NCI-H82 treated with DMSO at 0.1 percent for 48 hours (cell line): ENCODE measurements at regions not wholly inside any gene's neighbourhood (a gene's known extent, or its start where the extent isn't known, plus 50 kb on each side); places are given as distances from the start of the nearest gene placed in this dataset.

Experiments used
- DNase-seq: peaks from one replicate; lab custom pipeline; 2025; ENCODE audit not compliant: unreplicated experiment; lab: John Stamatoyannopoulos, UW

DNA sequence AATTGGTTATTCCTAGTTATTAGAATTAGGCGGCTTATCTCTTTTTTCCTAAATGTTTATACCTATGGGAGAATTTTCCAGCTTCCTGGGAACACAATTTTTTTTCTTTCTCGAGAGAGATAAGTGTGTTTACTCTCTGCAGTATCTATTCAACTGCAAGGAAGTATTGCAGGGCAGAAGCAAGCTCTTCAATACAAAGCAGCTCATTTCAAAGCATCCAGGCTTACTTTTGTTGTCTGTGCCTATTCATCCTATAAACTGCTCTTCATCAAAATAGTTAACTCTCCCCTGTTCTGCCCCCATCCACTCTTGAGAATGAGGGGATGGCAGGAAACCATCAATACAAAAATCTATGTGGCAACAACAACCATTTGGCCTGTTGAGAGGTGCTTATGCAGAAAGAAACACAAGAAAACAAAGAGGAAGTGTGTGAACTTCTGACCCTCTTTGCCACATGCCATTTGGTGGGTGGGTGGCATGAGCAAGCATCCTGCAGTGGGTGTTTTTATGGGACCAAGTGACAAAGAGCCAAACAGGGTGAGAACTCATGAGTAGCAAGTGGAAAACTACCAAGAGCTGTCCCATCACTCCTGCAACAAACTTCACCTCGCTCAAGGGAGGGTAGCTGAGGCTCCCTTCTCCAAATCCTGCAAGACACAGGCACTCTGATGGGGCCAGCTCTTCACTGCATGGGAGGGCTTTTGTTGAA is 50.6 kb upstream of the MRPS6 start:
- no peak for DNase-seq

DNA sequence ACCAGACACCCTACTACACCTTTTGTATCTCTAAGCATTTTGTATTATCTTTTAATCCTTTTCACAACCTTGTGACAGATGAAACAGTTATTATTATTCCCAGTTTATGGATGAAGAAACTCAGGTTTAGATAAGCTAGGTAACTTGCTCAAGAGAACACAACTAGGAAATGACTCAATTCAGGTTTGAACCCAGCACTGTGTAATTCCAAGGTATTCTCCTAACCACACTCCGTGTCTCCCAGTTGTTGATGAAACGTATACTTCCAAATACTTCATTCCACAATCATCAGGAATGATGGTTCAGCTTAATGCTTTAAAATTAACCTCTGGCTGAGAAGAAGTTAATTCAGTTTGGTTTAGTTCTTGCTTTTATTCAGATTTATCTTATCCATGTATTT is 51.7 kb upstream of the MRPS6 start:
- DNase-seq: no peak

DNA sequence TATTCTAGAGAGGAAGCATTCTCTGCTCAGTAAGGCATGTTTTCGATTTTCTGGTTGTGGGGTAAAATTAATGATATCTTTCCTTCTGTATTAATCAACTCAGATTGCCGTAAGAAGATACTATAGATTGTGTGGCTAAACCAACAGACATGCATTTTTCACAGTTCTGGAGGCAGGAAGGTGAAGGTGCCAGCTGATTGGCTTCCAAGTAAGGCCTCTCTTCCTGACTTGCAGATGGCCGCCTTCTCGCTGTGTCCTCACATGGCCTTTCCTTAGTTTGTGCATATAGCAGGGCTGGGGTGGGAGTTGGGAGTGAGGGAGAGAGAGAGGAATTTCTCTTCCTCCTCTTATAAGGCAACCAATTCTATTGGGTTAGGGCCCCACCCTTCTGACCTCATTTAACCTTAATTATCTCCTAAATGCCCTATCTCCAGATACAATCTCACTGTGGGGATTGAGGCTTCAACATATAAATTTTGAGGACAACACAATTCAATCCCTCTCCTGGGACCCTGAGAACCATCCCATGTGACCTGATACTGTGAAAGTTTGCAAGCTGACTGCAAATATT is 52.3 kb upstream of the MRPS6 start:
- no peak for DNase-seq

DNA sequence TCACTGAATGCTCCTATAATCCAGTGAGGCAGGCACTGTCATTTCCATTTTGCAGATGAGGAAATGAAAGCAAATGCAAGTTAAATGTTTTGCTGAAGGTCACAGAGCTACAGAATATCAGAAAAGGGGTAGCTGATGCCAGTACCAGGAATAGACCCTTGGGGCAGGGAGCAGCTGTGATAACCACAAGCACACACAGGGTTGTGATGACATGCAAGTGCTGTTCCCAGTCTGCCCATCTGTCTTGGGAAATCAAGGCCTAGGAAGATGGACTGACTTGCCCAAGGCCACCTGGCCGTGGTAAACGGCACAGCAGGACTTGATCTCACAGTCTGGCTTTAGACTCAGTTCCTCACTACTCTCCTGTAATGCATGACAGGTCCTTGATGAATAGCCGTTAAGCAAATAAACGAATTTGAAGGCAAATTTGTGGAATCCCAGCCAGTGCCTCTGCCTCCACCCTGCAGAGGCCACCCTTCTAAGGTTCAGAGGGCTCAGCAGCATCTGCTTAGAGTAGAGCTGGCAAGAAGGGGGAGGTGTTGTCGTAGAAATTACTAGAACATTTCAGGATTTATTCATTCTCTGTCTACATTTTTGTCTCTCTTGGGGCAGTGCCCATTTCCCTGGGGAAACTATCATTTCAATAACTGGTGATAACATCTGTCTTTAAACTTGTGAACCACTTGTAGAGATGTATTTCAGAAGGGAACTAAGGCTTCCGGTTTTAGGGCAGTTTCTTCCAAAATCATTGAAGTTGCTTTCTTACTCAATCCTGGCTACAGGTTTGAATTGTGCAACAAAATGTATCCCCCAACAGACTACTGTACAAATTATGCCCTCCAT is 53.2 kb upstream of the MRPS6 start:
- DNase-seq: no peak

DNA sequence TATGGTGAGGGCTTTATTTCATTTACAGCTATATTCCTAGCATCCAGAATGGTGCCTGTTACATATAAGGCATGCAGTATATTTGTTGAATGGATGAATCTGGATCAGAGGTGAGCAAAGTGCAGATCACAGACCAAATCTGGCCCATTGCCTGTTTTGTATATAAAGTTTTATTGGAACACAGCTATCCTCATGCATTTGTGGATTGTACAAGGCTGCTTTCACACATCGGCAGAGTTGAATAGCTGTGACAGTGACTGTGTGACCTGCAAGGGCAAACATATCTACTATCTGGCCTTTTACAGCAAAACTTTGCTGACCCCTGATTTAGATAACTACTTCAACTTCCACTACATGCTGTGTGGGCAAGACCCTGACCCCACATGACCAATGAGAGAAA is 54.0 kb upstream of the MRPS6 start:
- DNase-seq: no peak

DNA sequence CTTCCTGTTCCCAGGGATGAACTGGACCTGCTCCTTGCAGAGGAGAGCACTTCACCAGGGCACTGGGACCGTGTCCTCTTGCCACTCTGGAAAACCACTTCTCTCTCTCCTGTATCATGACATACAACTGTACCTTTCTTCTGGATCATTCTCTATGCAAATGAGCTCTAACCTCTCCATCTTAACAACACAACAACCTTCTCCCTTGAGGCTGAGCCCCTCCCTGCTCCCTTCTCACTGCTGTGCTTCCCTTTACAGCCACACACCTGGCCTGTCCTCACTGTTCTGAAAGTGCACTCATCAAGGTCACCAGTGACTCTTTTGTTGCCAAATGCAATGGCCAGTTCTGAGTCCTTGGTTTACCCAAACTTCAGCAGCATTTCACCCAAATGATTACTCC is 54.5 kb upstream of the MRPS6 start:
- no peak for DNase-seq

DNA sequence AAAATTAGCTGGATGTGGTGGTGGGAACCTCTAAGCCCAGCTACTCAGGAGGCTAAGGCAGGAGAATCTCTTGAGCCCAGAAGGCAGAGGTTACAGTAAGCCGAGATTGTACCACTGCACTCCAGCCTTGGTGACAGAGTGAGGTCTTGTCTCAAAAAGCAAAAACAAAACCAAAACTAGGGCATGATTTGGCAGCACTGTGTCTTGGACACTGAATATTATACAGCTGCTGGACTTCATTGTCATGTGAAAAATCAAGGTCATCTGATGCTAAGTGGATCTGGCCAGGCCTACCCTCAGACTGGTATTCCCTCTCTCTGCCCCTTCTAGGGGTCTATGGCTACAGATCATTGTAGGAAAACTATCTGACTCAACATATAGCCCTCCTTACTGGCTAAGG is 55.2 kb upstream of the MRPS6 start:
- DNase-seq: no peak

DNA sequence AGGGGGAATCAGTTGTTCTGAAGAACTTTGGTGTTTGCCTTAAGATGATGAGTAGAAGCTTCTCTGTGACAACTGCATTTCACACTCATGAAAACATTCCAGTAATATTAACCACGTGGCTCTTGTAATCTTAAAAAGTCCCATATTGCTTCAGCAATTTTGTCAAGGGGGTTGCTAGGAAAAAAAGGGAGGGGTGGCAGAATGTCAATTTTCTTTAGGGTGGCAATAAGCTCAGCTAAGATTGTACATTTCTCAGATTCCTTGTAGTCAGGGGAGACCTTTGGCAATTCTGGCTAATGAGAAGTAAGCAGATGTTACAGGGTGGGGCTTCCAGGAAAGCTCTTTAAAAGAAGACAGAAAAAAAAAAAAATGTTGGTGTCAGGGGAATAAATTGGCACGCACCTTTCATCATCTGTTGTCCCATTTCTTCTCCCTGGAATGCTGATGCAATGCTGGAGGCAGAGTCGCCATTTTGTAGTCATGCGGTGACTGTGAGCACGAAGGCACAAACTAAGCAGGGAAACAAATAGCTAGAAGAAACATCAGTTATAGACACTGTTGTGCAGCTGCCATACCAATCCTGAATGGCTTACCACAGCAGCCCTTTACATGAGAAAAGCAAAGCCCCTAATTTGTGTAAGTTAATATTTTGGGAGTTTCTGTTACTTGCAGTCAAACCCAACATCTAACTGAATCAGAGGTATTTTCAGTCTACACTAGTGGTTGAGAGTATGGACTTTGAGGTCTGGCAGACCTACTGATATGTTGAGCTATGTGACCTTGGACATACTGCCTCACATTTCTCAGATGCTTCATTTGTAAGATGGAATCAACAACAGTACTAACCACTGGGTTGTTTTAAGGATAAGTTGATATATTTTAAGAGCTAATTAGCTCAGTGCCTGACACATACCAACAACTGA is 56.1 kb upstream of the MRPS6 start:
- DNase-seq: no peak

DNA sequence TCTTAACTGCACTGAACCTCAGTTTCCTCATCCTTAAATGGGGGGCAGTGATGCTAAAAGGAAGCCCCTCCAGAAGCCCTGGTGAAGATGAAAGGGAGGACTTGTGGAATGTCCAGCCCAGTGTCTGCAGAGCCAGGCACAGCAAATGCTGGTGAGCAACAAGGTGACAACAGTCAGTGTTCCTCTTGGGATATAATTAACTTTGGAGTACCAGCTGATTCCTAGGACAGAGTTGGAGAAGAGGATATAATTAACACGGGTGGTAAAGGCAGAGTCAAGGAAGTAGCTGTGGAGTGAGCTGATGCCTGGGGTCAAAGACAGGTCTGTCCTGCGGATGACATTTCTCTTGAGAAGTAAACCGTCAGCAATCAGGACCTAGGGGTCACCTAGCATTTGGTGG is 60.7 kb upstream of the MRPS6 start:
- no peak for DNase-seq

DNA sequence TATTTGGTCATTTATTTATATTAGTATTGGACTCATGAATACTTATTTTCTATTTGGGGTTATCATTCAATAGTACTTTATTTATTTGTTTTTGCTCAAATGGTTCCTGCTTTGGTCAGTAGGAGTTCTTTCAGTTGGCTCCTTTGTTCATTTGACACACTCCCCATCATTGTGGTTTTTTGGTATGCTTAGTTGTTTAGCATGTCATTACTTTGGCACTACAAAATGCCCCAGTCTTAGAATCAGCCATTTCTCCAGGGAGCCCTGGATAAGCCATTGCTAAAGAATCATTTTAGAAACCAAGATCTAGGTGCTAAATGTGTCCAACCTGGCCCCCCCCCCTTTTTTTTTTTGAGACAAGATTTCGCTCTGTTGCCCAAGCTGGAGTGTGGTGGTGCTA is 61.7 kb upstream of the MRPS6 start:
- DNase-seq: no peak

DNA sequence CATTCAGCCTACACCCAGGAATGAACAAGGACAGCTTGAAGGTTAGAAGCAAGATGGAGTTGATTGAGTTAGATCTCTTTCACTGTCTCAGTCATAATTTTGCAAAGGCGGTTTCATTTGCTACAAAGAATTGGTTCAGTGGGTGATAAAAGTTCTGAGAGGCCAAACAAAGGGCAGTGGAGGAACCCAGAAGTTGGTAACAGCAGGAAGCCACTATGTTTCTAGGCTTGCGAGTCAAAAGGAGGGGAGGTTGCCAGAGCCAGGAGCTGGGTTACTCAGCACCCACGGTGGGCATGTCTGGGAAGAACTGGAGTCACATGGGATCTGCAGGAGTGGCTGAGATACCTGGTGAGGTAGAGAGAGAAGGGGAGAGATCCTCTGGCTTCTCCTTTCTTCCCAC is 64.2 kb upstream of the MRPS6 start:
- no peak for DNase-seq

DNA sequence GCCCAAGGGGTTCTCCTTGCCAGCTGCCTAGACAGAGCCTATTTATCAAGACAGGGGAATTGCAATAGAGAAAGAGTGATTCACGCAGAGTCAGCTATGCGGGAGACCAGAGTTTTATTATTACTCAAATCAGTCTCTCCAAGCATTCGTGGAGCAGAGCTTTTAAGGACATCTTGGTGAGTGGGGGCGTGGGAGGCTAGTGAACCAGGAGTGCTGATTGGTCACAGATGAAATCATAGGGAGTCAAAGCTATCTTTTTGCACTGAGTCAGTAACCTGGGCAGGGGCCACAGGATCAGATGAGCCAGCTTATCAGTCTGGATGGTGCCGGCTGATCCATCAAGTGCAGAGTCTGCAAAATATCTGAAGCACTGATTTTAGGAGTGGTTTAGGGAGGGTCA is 64.8 kb upstream of the MRPS6 start:
- no peak for DNase-seq

DNA sequence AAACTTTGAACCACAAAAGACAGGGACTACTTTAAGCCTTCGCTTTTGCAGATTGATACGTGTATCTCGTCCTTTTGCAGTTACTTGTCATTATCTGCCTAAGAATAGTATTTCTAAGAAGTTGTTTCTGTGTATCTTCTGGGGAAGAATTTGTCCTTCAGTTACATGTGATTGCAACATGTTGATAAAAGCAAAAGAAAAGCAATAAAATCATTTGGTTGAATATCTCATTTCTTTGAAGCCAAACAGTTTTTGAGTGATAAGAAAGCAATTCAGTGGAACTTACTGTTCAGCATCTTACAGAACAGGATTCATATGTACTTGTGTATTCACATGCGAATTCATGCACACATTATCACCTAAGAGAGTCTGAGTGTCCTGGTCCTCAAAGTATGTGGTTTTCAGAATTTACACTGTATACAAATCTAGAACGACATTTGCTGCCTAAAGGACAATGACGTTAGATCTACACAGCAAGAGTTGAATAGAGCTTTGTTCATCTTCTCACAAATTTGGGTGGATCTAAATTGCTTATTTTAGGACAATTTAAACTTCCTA is 66.7 kb upstream of the MRPS6 start:
- DNase-seq: no peak

DNA sequence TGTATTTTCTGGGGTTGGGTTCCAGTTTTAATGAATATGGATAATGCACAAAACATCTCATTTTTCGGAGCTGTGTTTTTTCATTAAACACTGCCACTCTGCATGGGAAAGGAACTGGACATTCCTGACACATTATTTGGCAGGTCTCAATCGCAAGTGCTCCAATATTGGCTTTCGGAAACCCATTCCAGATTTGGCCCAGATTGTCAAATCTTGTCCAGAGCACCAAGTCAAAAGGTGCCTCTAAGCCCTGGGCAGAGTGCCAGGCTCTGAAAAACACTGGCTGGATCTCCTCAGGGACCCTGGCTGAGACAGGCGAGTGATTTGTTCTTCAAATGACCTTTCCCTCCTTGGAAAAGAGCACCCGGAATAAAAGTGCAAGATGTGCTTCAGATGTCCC is 68.4 kb upstream of the MRPS6 start:
- no peak for DNase-seq

DNA sequence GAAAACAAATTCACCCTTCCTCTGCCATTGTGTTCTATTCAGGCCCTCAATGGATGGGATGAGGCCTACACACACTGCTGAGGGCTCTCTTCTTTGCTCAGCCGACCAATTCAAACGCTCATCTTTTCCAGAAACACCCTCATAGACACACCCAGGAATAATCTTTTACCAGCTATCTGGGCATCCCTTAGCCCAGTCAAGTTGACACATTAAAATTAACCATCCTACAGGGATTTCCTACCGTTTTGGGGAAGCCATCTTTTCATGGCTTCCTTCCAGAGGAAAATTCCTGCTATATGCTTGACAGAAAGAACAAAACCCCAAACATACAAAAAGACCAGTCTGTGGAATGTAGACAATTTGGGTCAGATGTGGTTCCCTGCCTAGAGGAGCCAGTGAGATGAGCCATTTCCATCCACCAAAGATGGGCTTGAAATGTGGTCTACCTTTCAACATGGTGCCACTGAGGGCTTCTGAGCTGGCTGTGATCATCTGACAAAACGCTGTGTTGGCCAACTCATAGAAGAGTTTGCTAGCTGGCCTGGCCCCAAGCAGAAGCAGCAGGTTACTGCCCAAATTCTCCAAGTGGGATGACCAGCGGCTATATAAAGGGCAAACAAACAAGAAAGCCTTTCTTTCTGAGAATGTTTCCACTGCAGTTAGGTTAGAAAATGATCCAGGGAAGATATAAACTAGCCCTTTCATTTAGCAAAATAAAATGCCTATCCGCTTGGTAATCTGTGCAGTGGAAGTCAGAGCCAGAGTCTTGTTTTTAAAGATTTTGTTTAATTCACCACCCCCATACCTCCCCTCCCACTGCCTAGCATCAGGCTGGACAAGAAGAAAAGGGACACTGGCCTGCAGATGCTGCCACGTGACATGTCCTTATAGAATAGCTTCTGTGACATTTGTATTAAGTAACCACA is 69.1 kb upstream of the MRPS6 start:
- no peak for DNase-seq

DNA sequence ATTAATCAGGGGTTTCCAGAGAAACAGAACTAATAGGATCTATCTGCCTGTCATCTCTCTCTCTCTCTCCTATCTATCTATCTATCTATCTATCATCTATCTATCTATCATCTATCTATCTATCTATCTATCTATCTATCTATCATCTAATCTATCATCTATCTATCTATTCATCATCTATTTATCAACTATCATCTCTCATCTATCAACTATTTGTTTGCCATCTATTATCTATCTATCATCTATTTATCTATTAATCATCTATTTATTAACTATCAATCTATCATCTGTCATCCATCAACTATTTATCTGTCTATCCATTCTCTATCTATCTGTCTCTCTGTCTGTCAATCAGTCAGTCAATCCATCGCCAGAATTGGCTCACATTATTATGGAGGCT is 70.0 kb upstream of the MRPS6 start:
- no peak for DNase-seq

DNA sequence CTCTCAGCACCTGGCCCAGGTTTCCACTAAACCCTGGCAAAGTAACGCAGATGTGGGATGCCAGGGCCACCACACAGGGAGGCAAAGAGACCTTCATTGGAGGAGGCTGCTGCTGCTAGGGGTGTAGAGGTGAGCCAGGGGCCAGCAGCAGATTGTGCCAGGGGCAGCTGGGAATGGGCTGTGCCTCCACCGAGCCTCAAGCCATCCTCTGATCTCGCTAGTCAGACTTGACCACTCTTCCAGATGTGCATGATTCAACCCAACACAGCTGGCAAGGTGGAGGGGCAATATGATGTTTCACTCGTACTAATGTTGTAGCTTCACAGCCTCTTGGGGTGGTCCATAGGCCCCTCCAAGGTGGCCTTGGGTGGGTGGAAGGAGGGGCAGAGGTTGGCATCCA is 73.0 kb upstream of the MRPS6 start:
- DNase-seq: no peak

DNA sequence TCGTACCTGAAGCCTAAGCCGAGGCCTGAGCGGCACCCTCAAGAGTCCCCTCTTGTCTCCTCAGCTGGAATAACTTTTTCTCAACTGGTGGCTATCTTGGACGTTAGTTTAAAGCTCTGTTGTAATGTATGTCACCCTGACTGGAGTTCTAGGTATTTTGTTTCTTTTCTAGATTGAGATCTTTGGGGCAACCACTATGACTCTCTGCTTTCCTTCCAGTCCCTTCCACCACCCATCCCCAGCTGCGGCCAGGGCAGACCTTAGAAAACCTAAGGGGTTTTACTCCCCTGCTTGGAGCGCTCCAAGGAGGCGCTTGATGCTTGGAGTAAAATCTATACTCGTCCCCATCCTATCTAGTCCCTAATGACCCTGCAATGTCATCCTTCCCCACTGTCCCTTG is 74.6 kb upstream of the MRPS6 start:
- DNase-seq: no peak

DNA sequence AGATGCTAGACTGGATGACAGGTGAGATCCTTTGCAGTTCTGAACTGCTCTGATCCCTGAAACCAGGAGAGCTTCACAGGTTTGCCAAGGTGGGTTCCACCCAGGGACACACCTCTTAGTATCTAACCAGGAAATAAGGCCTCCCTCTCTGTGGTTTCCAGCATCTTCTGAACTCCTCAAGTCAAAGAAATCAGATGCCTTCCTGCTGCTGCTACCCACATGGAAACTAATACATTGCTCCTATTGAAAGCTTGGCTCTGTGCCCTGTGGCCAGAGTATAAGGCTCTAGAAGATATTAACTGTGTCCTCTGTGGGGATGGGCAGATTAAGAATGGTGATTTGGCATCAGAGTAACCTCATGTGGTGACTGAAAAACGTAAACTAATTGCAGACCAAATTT is 75.0 kb upstream of the MRPS6 start:
- no peak for DNase-seq

DNA sequence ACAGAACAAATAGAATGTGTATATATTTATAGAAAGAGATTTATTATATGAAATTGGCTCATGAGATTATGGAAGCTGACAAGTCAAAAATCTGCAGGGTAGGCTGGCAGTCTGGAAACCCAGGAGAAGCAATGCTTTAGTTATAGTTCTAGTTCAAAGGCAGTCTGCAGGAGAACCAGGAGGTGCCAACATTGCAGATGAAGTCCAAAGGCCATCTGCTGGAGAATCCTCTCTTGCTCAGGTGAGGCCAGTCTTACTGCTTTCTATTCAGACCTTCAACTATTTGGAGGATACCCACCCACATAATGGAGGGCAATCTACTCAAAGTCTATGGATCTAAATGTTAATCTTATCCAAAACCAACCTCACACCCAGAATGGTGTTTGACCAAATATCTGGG is 75.9 kb upstream of the MRPS6 start:
- no peak for DNase-seq
